GM21619 (cell line): ENCODE measurements at regions not wholly inside any gene's neighbourhood (a gene's known extent, or its start where the extent isn't known, plus 50 kb on each side); places are given as distances from the start of the nearest gene placed in this dataset.
"Not testable (repeated sequence)": the region's sequence is repeated elsewhere in the genome, so short reads cannot be mapped to it uniquely, and the experiment has no call there.

Experiments used
- ATAC-seq: cut with Tn5 transposase; IDR thresholded peaks from one replicate; pipeline ENCODE4 v1.9.1; 2021; ENCODE audit not compliant: unreplicated experiment

- no peak for ATAC-seq
Observed at GRCh38 chr1:67611846-67612245, 73.2 kb upstream of the GADD45A start.

- ATAC-seq: no peak
Observed at GRCh38 chr1:67612788-67613241, 72.2 kb upstream of the GADD45A start.

DNA sequence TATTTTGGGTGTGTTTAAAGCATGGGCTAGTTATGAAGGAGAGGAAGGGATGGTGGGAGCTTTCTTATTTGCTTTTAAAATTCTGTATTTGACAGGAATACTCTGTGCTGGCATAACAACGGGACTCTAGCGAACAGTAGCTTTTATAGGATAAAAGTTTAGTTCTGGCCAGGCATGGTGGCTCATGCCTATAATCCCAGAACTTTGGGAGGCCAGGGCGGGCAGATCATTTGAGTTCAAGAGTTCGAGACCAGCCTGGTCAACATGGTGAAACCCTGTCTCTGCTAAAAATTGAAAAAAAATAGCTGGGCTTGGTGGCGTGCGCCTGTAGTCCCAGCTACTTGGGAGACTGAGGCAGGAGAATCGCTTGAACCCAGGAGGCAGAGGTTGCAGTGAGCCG is 71.5 kb upstream of the GADD45A start:
- ATAC-seq: not testable (repeated sequence)

DNA sequence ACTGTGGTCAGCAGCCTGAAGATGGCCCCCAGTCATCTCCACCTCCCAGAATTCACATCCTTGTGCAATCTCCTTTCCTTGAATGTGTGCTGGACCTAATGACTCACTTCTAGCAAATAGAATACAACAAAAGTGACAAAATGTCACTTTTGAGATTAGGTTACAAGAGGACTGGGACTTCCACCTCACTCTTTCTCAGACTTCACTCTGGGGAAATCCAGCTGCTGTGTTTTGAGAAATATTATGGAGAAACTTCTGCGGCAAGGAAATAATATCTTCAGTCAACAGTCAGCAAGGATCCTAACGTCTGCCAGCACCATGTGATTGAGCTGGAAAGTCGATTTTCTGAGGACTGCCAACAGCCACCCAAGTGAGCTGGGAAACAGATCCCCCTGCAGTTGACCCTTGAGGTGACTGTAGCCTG is 70.5 kb upstream of the GADD45A start:
- ATAC-seq: no peak

DNA sequence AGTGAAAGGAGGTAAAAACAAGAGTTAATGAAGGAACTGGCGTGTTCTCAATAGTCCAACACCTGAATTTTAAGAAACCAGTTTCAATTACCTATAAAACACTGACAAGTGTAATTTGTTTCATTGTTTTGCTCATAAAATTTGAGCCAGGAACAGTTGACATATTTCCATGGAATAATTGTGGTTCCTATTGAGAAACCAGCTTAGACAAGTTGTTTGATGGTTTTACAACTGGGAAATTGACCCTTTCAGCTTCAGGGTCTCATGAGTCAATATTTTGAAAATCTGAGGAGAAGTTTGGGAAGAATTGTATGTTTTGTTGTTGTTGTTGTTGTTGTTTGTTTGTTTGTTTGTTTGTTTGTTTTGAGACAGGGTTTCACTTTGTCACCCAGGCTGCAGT is 69.1 kb upstream of the GADD45A start:
- no peak for ATAC-seq

DNA sequence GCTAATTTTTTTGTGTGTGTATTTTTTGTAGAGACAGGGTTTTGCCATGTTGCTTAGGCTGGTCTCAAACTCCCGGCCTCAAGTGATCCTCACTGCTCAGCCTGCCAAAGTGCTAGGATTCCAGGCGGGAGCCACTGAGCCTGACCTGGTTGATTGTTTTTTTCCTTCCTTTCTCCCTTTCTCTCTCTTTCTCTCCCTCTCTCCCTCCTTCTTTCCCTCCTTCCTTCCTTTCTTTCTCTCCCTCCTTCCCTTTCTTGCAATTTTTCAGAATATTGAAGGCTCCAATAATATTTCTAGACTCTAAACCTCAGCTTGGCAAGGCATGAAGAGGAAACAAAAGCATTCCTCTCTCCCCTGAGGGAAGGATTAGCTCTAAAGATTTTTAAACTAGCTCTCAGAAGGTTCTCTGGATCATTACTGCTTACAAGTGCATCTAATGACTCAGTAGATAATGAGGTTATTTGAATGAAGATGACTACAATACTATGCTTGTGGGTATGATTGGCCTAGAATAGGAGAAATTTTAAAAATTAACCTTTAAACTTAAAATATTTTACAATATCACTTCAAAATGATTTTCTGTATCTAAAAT is 68.5 kb upstream of the GADD45A start:
- no peak for ATAC-seq

GRCh38 chr1:67618285-67619018 is 66.5 kb upstream of the GADD45A start:
- ATAC-seq: no peak

DNA sequence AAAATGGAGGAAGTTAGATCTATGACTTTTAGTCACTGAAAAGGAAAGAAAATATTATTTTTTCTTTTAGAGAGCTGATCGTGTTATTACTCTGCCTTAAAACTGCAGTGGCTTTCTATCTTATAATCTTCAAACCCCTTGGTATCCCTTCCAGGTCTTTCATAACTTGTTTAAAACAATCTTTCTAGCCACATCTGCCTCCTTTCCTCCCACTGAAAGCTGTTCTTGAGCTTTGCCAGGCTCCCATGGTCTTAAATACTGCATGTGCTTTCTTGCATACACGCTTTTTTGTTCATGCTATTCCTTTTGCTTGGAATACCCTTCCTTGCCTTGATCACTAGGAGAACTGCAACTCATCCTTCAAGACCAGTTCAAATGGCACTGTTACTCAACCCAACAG is 65.9 kb upstream of the GADD45A start:
- no peak for ATAC-seq

GRCh38 chr1:67623906-67624305 is 61.1 kb upstream of the GADD45A start:
- ATAC-seq: no peak

DNA sequence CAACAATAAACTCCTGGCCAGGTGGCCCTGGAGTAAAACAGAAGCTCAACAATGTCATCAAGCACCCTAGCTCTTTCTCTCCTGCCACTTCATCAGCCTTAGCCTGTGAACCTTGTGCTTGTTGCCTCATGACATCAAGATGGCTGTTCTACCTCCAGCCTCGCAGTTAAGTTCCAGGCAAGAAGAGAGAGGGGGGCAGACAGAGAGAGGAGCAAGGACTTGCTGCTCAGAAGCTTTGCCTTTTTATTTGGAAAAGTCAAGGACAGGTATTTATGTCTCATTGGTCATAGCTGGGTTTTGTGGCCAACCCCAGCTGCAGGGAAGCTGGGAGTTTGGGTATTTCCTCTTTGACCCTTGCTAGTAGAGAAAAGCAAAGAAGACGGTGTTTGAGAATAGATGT is 60.3 kb upstream of the GADD45A start:
- ATAC-seq: no peak

GRCh38 chr1:67626090-67626860 is 58.7 kb upstream of the GADD45A start:
- ATAC-seq: no peak

DNA sequence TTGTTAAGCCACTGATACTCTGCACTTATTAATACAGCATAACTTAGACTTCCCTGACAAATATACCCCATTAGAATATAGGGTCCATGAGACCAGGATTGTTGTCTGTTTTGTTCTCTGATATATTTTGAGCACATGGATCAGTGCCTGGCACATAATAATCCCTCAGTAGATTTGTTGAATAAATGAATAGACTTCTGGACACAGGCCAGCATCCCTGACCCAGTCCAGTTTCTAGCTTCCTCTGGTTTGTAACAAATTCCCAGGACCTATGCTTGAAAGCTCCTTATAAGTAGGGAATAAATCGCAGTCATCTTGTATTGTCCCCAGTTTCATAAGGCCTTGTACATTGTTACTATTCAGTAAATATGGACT is 58.2 kb upstream of the GADD45A start:
- ATAC-seq: no peak

GRCh38 chr1:67627336-67627735 is 57.7 kb upstream of the GADD45A start:
- ATAC-seq: no peak

- ATAC-seq: no peak
Observed at GRCh38 chr1:67627906-67628305, 57.1 kb upstream of the GADD45A start.

DNA sequence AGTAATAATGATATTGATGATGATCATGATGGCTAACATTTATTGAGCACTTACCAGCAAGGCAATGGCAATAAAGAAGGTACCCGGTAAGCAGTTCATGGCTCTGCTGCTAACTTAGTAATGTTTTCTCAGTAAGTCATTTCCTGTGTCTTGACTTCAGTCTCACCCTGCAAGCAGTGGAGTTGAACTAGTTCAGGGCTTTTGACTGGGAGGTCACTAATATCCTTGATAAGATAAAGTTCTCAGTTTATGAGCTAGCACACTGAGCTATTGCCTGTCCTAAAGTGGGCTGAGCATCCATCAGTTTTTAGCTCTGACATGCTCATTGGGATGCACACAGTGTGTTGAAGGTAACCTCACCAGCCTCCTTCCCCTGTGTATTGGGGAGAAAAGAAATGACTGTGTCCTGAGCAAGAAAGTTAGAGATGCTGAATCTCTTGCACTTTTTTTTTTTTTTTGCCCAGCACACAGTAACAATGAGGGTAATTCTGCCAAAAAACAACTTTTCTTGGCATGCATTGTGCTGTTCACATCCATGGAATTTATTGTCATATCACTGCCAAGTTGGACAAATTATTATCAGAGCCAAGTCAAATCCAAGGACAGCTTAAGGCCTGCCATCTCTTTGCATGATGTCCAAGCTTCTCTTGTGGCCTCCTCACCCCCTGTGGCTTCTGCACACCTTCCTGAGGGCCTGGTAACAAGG is 55.5 kb upstream of the GADD45A start:
- ATAC-seq: no peak

- ATAC-seq: no peak
Observed at GRCh38 chr1:67630438-67631045, 54.5 kb upstream of the GADD45A start.

- ATAC-seq: no peak
Observed at GRCh38 chr1:67632356-67632755, 52.6 kb upstream of the GADD45A start.

DNA sequence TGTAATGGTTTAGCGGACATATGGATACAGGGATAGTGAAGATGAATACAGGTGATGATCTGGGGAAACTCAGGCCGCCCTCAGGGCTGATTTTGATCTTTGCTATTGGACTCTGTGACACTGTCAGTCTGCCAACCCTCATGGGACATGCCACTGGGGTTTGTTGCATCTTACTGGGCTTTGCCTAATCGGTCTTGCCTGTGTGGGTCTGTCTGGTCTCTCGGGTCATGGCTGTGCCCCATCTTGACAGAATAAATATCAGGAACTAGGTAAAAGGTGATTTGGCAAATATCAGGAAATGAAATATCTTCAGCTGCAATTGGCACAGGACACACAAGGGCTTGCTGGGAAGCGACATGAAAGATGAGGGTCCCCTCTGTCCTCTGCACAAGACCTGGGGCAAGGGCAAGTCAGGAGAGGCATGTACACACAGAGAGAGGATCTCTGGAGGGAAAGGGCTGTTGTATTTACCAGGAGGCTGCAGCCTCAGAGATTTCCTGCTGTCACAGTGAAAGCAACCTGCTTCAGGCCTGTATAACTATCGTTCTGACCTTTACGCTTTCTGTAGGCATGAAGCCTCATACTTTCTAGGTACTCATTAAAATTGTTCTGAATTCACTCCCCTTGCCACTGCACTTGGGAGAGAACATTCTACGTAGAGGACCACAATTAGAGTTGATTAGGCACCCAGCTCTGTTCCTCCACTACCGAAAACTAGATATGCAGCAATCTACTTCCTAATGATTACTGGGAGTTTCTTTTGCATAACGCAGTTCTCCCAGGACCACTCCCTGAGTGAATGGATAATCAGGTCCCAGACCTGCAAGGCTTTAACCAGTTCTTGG is 52.0 kb upstream of the GADD45A start:
- no peak for ATAC-seq

GRCh38 chr1:67634396-67634935 is 50.5 kb upstream of the GADD45A start:
- no peak for ATAC-seq
